ENCODE measurements at regions not wholly inside any gene's neighbourhood (a gene's known extent, or its start where the extent isn't known, plus 50 kb on each side); places are given as distances from the start of the nearest gene placed in this dataset.

GRCh38 chr10:98330987-98331386, 63.0 kb upstream of the LOXL4 start:
- H2AFZ ChIP-seq (replicated peaks; ENCODE audit: low read length, poor library complexity), result no peak overlapping the region
- no peaks in the 10 kb centered on the region for H3K27me3 ChIP-seq (ENCODE audit: control insufficient read depth, insufficient read depth, low read length)
- no peak overlapping the region for H2AK9ac ChIP-seq (replicated peaks; ENCODE audit: low read depth, low read length, poor library complexity)
- ChIA-PET CTCF (no interaction called here), POLR2A (ENCODE audit: unreplicated experiment) (no interaction called here)
- H3K4ac ChIP-seq (ENCODE audit: low read depth, low read length), result no peak overlapping the region; the same call in 1 of the 2 replicates
- no peak overlapping the region for H3K4me2 ChIP-seq (ENCODE audit: low read depth, low read length)
- H3K36me3 ChIP-seq (ENCODE audit: control insufficient read depth, insufficient read depth, low read length), result no peaks in the 10 kb centered on the region
- TF ChIP-seq CHD1 (IDR thresholded peaks at IDR 0.05; ENCODE audit: low read depth, low read length), result no peak
- no peak for TF ChIP-seq MAZ (IDR thresholded peaks at IDR 0.05; ENCODE audit: borderline replicate concordance, low read depth, low read length)
- TF ChIP-seq RFX5 (IDR thresholded peaks at IDR 0.05; ENCODE audit: low read depth, low read length), result no peak
- TF ChIP-seq MXI1 (IDR thresholded peaks at IDR 0.05; ENCODE audit: borderline replicate concordance, low read depth, low read length), result no peak
- TF ChIP-seq BHLHE40 (IDR thresholded peaks at IDR 0.05; ENCODE audit: low read depth, low read length), result no peak
- TF ChIP-seq CEBPB (IDR thresholded peaks at IDR 0.05; ENCODE audit: low read depth, low read length), result no peak
- no peak for TF ChIP-seq USF2 (IDR thresholded peaks at IDR 0.05; ENCODE audit: low read depth, low read length)
- TF ChIP-seq CTCF (conservative IDR thresholded peaks at IDR 0.05; ENCODE audit: low read depth, low read length), result no peak
- no peak for TF ChIP-seq SMC3 (IDR thresholded peaks at IDR 0.05; ENCODE audit: low read depth, low read length)
- TF ChIP-seq POLR2A (IDR thresholded peaks at IDR 0.05; ENCODE audit: low read depth, low read length), result no peak
- no peak for TF ChIP-seq ELK1 (IDR thresholded peaks at IDR 0.05; ENCODE audit: borderline replicate concordance, low read depth, low read length)
- no peak for TF ChIP-seq FOS (IDR thresholded peaks at IDR 0.05; ENCODE audit: low read depth, low read length)
- no peak for TF ChIP-seq NFE2L2 (IDR thresholded peaks at IDR 0.05; ENCODE audit: low read depth, low read length)
- TF ChIP-seq RAD21 (IDR thresholded peaks at IDR 0.05; ENCODE audit: low read length), result no peak
- TF ChIP-seq MAFK (IDR thresholded peaks at IDR 0.05; ENCODE audit: low read depth, low read length), result no peak
- TF ChIP-seq RCOR1 (IDR thresholded peaks at IDR 0.05; ENCODE audit: insufficient replicate concordance, low read length), result no peak
- peaks cover 7% of the 10 kb centered on the region for H3K9me1 ChIP-seq (ENCODE audit: insufficient read depth, low read length)
- ATAC-seq (ENCODE audit: low read depth) (no peak), DNase-seq (no peak)
- H2BK20ac ChIP-seq (ENCODE audit: low read depth, low read length), result no peak overlapping the region
- H3K23ac ChIP-seq (ENCODE audit: low read depth, low read length), result peak overlapping the region; percentile 40; the same call in 1 of the 2 replicates
- H3K4me1 ChIP-seq (ENCODE audit: control insufficient read depth, insufficient read depth, low read length), result peaks cover 4% of the 10 kb centered on the region
- H4K91ac ChIP-seq (ENCODE audit: insufficient read depth, low read depth, low read length), result no peak overlapping the region
- WGBS, 2 experiments (ENCODE audit: extremely low coverage in 2 of 2, insufficient read length in 1 of 2), result 88% methylated on average over 2 of the region's 7 CpGs; no CpG with 5 or more reads in 1 of the 2 experiments
- no peak overlapping the region for H2BK5ac ChIP-seq (ENCODE audit: low read depth, low read length, poor library complexity, severe bottlenecking)
- H3K14ac ChIP-seq (replicated peaks; ENCODE audit: low read depth, low read length), result no peak overlapping the region
- no TSS peak for BruUV-seq (replicated peaks)
- no peak overlapping the region for H4K5ac ChIP-seq (ENCODE audit: low read depth, low read length)
- H4K8ac ChIP-seq (ENCODE audit: low read depth in 2 of 2, low read length in 2 of 2), result no peak overlapping the region
- no peak overlapping the region for H3K4me3 ChIP-seq (ENCODE audit: insufficient read depth, low read depth, low read length)
- H3K79me1 ChIP-seq (ENCODE audit: low read depth in 1 of 2, low read length in 2 of 2), result no peaks in the 10 kb centered on the region
- no peak overlapping the region for H2BK120ac ChIP-seq (ENCODE audit: low read depth, low read length)
- no peaks in the 10 kb centered on the region for H4K20me1 ChIP-seq (ENCODE audit: insufficient read depth, low read length)
- no peak overlapping the region for H3K9ac ChIP-seq (ENCODE audit: low read depth, low read length)
- H3K27ac ChIP-seq (ENCODE audit: insufficient read depth, low read length), result no peak overlapping the region
- H2BK15ac ChIP-seq (ENCODE audit: low read depth, low read length), result no peak overlapping the region; the same call in 2 of the 3 replicates
- no peak overlapping the region for H3K18ac ChIP-seq (ENCODE audit: low read depth, low read length)
- no peak overlapping the region for H3K56ac ChIP-seq (ENCODE audit: extremely low read depth, insufficient read depth, low read length)
- peaks cover 5% of the 10 kb centered on the region for H3K9me3 ChIP-seq (ENCODE audit: control insufficient read depth, insufficient read depth, low read length)
- dilution Hi-C loops (cut with HindIII; ENCODE audit: low sequenced_read_pairs, unreplicated experiment) (no loop called here), in situ Hi-C loops (cut with MboI; ENCODE audit: low sequenced_read_pairs) (no loop called here), intact Hi-C loops (cut with micrococcal nuclease) (no loop called here)
- H2AK5ac ChIP-seq (ENCODE audit: low read depth, low read length), result no peak overlapping the region
